IMR-90 (cell line): ENCODE measurements at regions not wholly inside any gene's neighbourhood (a gene's known extent, or its start where the extent isn't known, plus 50 kb on each side); places are given as distances from the start of the nearest gene placed in this dataset.

Experiments used
- ATAC-seq: fragments of 200-7000 bp; cut with Tn5 transposase; 2 replicates; pipeline ENCODE4 v1.9.1; 2020; ENCODE audit warnings: low read depth, mild to moderate bottlenecking, moderate library complexity
- BruUV-seq: library from RNA; stranded (reverse); fragments of 400-500 nt; replicated peaks from 2 replicates; lab custom pipeline; 2021; lab: Mats Ljungman, UMichigan
- CTCF ChIA-PET: fragments of 300-600 bp; formaldehyde crosslinking; extraction: SDS; loops from one replicate; lab custom pipeline; 2021; ENCODE audit warnings: antibody characterized with exemption; lab: Yijun Ruan, JAX
- POLR2A ChIA-PET: fragments of 300-600 bp; sonication (Branson Sonifier 250); formaldehyde crosslinking; loops from one replicate; lab custom pipeline; 2022; ENCODE audit warnings: antibody characterized with exemption; ENCODE audit not compliant: unreplicated experiment; lab: Charles Lee
- DNase-seq: peaks from one replicate; pipeline ENCODE4 v3.0.0; 2013
- H2AFZ ChIP-seq: replicated peaks from 2 replicates; pipeline ENCODE3; 2013; ENCODE audit warnings: low read length, mild to moderate bottlenecking; ENCODE audit not compliant: poor library complexity
- H2AK5ac ChIP-seq: 2 replicates; pipeline ENCODE4 v1.6.1; 2013; ENCODE audit warnings: low read depth, low read length, inconsistent platforms
- H2AK9ac ChIP-seq: replicated peaks from 2 replicates; pipeline ENCODE3; 2013; ENCODE audit warnings: mild to moderate bottlenecking, low read depth, low read length, moderate library complexity; ENCODE audit not compliant: poor library complexity
- H2BK120ac ChIP-seq: 2 replicates; pipeline ENCODE4 v1.6.1; 2013; ENCODE audit warnings: low read depth, low read length, inconsistent platforms
- H2BK15ac ChIP-seq: 3 replicates; pipeline ENCODE4 v1.6.1; 2013; ENCODE audit warnings: low read depth, low read length, inconsistent platforms
- H2BK20ac ChIP-seq: 2 replicates; pipeline ENCODE4 v1.6.1; 2013; ENCODE audit warnings: low read depth, mild to moderate bottlenecking, inconsistent platforms, low read length, moderate library complexity
- H2BK5ac ChIP-seq: 2 replicates; pipeline ENCODE4 v1.6.1; 2013; ENCODE audit warnings: mild to moderate bottlenecking, low read depth, low read length, inconsistent platforms; ENCODE audit not compliant: poor library complexity, severe bottlenecking
- H3K14ac ChIP-seq: replicated peaks from 2 replicates; pipeline ENCODE4 v1.6.1; 2013; ENCODE audit warnings: low read depth, low read length, inconsistent platforms
- H3K18ac ChIP-seq: 2 replicates; pipeline ENCODE4 v1.6.1; 2013; ENCODE audit warnings: low read depth, low read length, control low read depth
- H3K23ac ChIP-seq: 2 replicates; pipeline ENCODE4 v1.6.1; 2013; ENCODE audit warnings: low read depth, low read length, inconsistent platforms
- H3K27ac ChIP-seq: 2 replicates; pipeline ENCODE4 v1.5.1; 2013; ENCODE audit warnings: mild to moderate bottlenecking, control low read depth, low read length; ENCODE audit not compliant: insufficient read depth
- H3K27me3 ChIP-seq: 2 replicates; pipeline ENCODE4 v1.6.1; 2013; ENCODE audit warnings: low read length; ENCODE audit not compliant: control insufficient read depth, insufficient read depth
- H3K36me3 ChIP-seq: 2 replicates; pipeline ENCODE4 v1.6.1; 2013; ENCODE audit warnings: low read length, mixed read lengths; ENCODE audit not compliant: control insufficient read depth, insufficient read depth
- H3K4ac ChIP-seq: 2 replicates; pipeline ENCODE4 v1.6.1; 2013; ENCODE audit warnings: low read depth, low read length, inconsistent platforms
- H3K4me1 ChIP-seq: 2 replicates; pipeline ENCODE4 v1.6.1; 2013; ENCODE audit warnings: low read length, mixed read lengths; ENCODE audit not compliant: control insufficient read depth, insufficient read depth
- H3K4me2 ChIP-seq: 2 replicates; pipeline ENCODE4 v1.6.1; 2013; ENCODE audit warnings: low read depth, mild to moderate bottlenecking, control low read depth, low read length, moderate library complexity
- H3K4me3 ChIP-seq: 2 replicates; pipeline ENCODE4 v1.5.1; 2013; ENCODE audit warnings: low read depth, mild to moderate bottlenecking, control low read depth, low read length, moderate library complexity; ENCODE audit not compliant: insufficient read depth
- H3K56ac ChIP-seq: 2 replicates; pipeline ENCODE4 v1.6.1; 2013; ENCODE audit warnings: low read length, inconsistent platforms; ENCODE audit not compliant: insufficient read depth; ENCODE audit errors: extremely low read depth
- H3K79me1 ChIP-seq, 2 experiments: 2 replicates each; pipeline ENCODE4 v1.6.1; 2013; ENCODE audit warnings: low read length in 2 of 2, inconsistent platforms in 1 of 2, low read depth in 1 of 2
- H3K9ac ChIP-seq: 2 replicates; pipeline ENCODE4 v1.6.1; 2013; ENCODE audit warnings: low read depth, low read length, control low read depth
- H3K9me1 ChIP-seq: 2 replicates; pipeline ENCODE4 v1.6.1; 2013; ENCODE audit warnings: low read length, inconsistent platforms; ENCODE audit not compliant: insufficient read depth
- H3K9me3 ChIP-seq: 2 replicates; pipeline ENCODE4 v1.6.1; 2013; ENCODE audit warnings: low read length; ENCODE audit not compliant: control insufficient read depth, insufficient read depth
- H4K20me1 ChIP-seq: 2 replicates; pipeline ENCODE4 v1.6.1; 2013; ENCODE audit warnings: low read length, inconsistent platforms; ENCODE audit not compliant: insufficient read depth
- H4K5ac ChIP-seq: 2 replicates; pipeline ENCODE4 v1.6.1; 2013; ENCODE audit warnings: mild to moderate bottlenecking, low read depth, low read length, control low read depth
- H4K8ac ChIP-seq, 2 experiments: 2 replicates each; pipeline ENCODE4 v1.6.1; 2013; ENCODE audit warnings: low read depth in 2 of 2, low read length in 2 of 2, control low read depth in 1 of 2, inconsistent platforms in 1 of 2
- H4K91ac ChIP-seq: 2 replicates; pipeline ENCODE4 v1.6.1; 2013; ENCODE audit warnings: low read depth, low read length, inconsistent platforms; ENCODE audit not compliant: insufficient read depth
- BHLHE40 ChIP-seq: fragments of 150-350 bp; IDR thresholded peaks from 2 replicates; pipeline ENCODE4 v1.6.1; 2016; ENCODE audit warnings: mild to moderate bottlenecking, low read depth, low read length
- CEBPB ChIP-seq: IDR thresholded peaks from 2 replicates; pipeline ENCODE4 v1.6.1; 2012; ENCODE audit warnings: low read depth, low read length, improper control_type of control experiment
- CHD1 ChIP-seq: IDR thresholded peaks from 2 replicates; pipeline ENCODE4 v1.6.1; 2012; ENCODE audit warnings: low read depth, low read length, improper control_type of control experiment
- CTCF ChIP-seq: conservative IDR thresholded peaks from 2 replicates; pipeline ENCODE4 v1.5.1; 2012; ENCODE audit warnings: mild to moderate bottlenecking, low read depth, low read length, improper control_type of control experiment
- ELK1 ChIP-seq: fragments of 150-350 bp; IDR thresholded peaks from 2 replicates; pipeline ENCODE4 v1.6.1; 2016; ENCODE audit warnings: low read depth, mild to moderate bottlenecking, low read length, moderate library complexity, borderline replicate concordance
- FOS ChIP-seq: fragments of 150-350 bp; IDR thresholded peaks from 2 replicates; pipeline ENCODE4 v1.6.1; 2016; ENCODE audit warnings: low read depth, low read length
- MAFK ChIP-seq: IDR thresholded peaks from 2 replicates; pipeline ENCODE4 v1.6.1; 2012; ENCODE audit warnings: low read depth, low read length, improper control_type of control experiment
- MAZ ChIP-seq: IDR thresholded peaks from 2 replicates; pipeline ENCODE4 v1.6.1; 2012; ENCODE audit warnings: low read depth, mild to moderate bottlenecking, low read length, improper control_type of control experiment, moderate library complexity, borderline replicate concordance
- MXI1 ChIP-seq: IDR thresholded peaks from 2 replicates; pipeline ENCODE4 v1.6.1; 2012; ENCODE audit warnings: low read depth, mild to moderate bottlenecking, low read length, moderate library complexity, borderline replicate concordance
- NFE2L2 ChIP-seq: fragments of 150-350 bp; IDR thresholded peaks from 2 replicates; pipeline ENCODE4 v1.6.1; 2016; ENCODE audit warnings: low read depth, mild to moderate bottlenecking, low read length
- POLR2A ChIP-seq: IDR thresholded peaks from 2 replicates; pipeline ENCODE4 v1.6.1; 2012; ENCODE audit warnings: mild to moderate bottlenecking, low read depth, low read length
- RAD21 ChIP-seq: IDR thresholded peaks from 2 replicates; pipeline ENCODE4 v1.6.1; 2012; ENCODE audit warnings: low read length, improper control_type of control experiment
- RCOR1 ChIP-seq: IDR thresholded peaks from 2 replicates; pipeline ENCODE4 v1.6.1; 2012; ENCODE audit warnings: mild to moderate bottlenecking, low read length, improper control_type of control experiment; ENCODE audit not compliant: insufficient replicate concordance
- RFX5 ChIP-seq: IDR thresholded peaks from 2 replicates; pipeline ENCODE4 v1.8.0; 2012; ENCODE audit warnings: low read depth, mild to moderate bottlenecking, low read length, moderate library complexity
- SMC3 ChIP-seq: fragments of 150-350 bp; IDR thresholded peaks from 2 replicates; pipeline ENCODE4 v1.6.1; 2016; ENCODE audit warnings: low read depth, mild to moderate bottlenecking, antibody characterized with exemption, low read length, moderate library complexity
- USF2 ChIP-seq: fragments of 150-350 bp; IDR thresholded peaks from 2 replicates; pipeline ENCODE4 v1.6.1; 2017; ENCODE audit warnings: mild to moderate bottlenecking, antibody characterized with exemption, low read length, low read depth
- WGBS, 2 experiments: methylation state at CpG; one replicate each; pipeline versions ENCODE4 v1.1.5 to v1.1.7; 2013; ENCODE audit warnings: missing lambda C conversion rate in 2 of 2; ENCODE audit not compliant: insufficient read length in 1 of 2; ENCODE audit errors: extremely low coverage in 2 of 2; 5-methylcytosine and 5-hydroxymethylcytosine counted together
- dilution Hi-C: fragments of 300-500 bp; cut with HindIII; formaldehyde crosslinking; loops from one replicate; pipeline ENCODE4 v1.14.3; 2018; ENCODE audit warnings: low sequenced_read_pairs; ENCODE audit not compliant: unreplicated experiment
- in situ Hi-C: fragments of 300-500 bp; cut with MboI; formaldehyde crosslinking; loops from 3 replicates; pipeline ENCODE4 v1.14.3; 2019; ENCODE audit warnings: low sequenced_read_pairs, inconsistent platforms, mixed read lengths
- intact Hi-C: fragments of 100-400 bp; cut with micrococcal nuclease; formaldehyde crosslinking; loops from 2 replicates; pipeline ENCODE4 v1.10.0; 2022

GRCh38 chr12:115867854-115868253, 409.6 kb downstream of the MED13L start:
- H3K56ac ChIP-seq = no peak overlapping the region
- ChIA-PET POLR2A (no interaction called here), CTCF (no interaction called here)
- DNase-seq (no peak), ATAC-seq (no peak)
- no peaks in the 10 kb centered on the region for H3K36me3 ChIP-seq
- H3K27ac ChIP-seq = no peak overlapping the region
- no peak overlapping the region for H2BK120ac ChIP-seq
- H2AK5ac ChIP-seq = no peak overlapping the region
- no peak overlapping the region for H3K14ac ChIP-seq
- no peak overlapping the region for H2BK15ac ChIP-seq
- H3K9me3 ChIP-seq = no peaks in the 10 kb centered on the region
- no peak overlapping the region for H3K18ac ChIP-seq
- no peak overlapping the region for H3K4me3 ChIP-seq
- H3K9ac ChIP-seq = no peak overlapping the region
- no peak overlapping the region for H3K4ac ChIP-seq
- H4K5ac ChIP-seq = no peak overlapping the region
- no peak overlapping the region for H3K23ac ChIP-seq
- no peaks in the 10 kb centered on the region for H3K79me1 ChIP-seq
- H3K9me1 ChIP-seq = no peaks in the 10 kb centered on the region
- H2AK9ac ChIP-seq = no peak overlapping the region
- no peak overlapping the region for H4K8ac ChIP-seq
- no TSS peak for BruUV-seq
- peaks cover 5% of the 10 kb centered on the region for H3K27me3 ChIP-seq
- 75% methylated on average over 2 of the region's 4 CpGs; no CpG with 5 or more reads in 1 of the 2 experiments for WGBS, 2 experiments
- no peak overlapping the region for H4K91ac ChIP-seq
- no peaks in the 10 kb centered on the region for H3K4me1 ChIP-seq
- dilution Hi-C loops = no loop called here
- TF ChIP-seq CHD1 (no peak), CEBPB (no peak), MXI1 (no peak), RCOR1 (no peak), POLR2A (no peak), NFE2L2 (no peak), ELK1 (no peak), BHLHE40 (no peak), CTCF (no peak), FOS (no peak), RFX5 (no peak), SMC3 (no peak), USF2 (no peak), MAFK (no peak), MAZ (no peak), RAD21 (no peak)
- H2BK20ac ChIP-seq = no peak overlapping the region
- in situ Hi-C loops = no loop called here
- H2BK5ac ChIP-seq = no peak overlapping the region
- intact Hi-C loops = no loop called here
- no peak overlapping the region for H3K4me2 ChIP-seq
- H2AFZ ChIP-seq = no peak overlapping the region
- H4K20me1 ChIP-seq = no peaks in the 10 kb centered on the region
